ENCODE measurements at regions not wholly inside any gene's neighbourhood (a gene's known extent, or its start where the extent isn't known, plus 50 kb on each side); places are given as distances from the start of the nearest gene placed in this dataset.

DNA sequence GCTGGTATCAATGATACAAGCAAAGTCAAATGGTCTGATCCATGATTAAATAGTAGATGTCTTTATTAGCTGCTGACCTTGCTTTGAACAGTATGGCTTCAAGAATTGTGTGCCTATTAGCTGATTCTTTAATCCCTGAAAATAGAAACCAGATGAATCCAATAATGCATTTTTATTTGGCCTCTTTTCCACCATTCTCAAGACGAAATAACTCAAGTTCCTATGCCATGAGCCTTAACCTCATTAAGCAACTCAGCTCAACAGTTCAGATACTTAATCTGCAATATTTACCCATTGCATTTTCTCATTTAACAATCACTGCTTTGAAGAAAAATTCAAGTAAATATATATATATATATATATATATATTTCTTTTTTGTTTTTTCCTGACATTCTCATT lies 588.6 kb upstream of the MEF2C start:
- TF ChIP-seq POLR2A (IDR thresholded peaks at IDR 0.05) (no peak), CTCF (IDR thresholded peaks at IDR 0.05) (no peak), EP300 (IDR thresholded peaks at IDR 0.05) (no peak), POLR2AphosphoS5 (IDR thresholded peaks at IDR 0.05) (no peak)
- DNase-seq (ENCODE audit: low spot score in 2 of 2) = no peak

GRCh38 chr5:89471115-89471514 lies 588.1 kb upstream of the MEF2C start:
- Histone ChIP-seq H3K4me1 (no peaks in the 10 kb centered on the region), H3K36me3 (no peaks in the 10 kb centered on the region), H3K27me3 (no peaks in the 10 kb centered on the region), H3K9me3 (no peaks in the 10 kb centered on the region), H3K27ac (no peak overlapping the region), H3K4me3 (no peak overlapping the region)
- DNase-seq (ENCODE audit: low spot score in 2 of 2) = no peak
- TF ChIP-seq POLR2AphosphoS5 (IDR thresholded peaks at IDR 0.05) (no peak), POLR2A (IDR thresholded peaks at IDR 0.05) (no peak), EP300 (IDR thresholded peaks at IDR 0.05) (no peak), CTCF (IDR thresholded peaks at IDR 0.05) (no peak)

More for the DNA sequence above, 588.6 kb upstream of the MEF2C start:
- no peak overlapping the region for H3K27ac ChIP-seq
- no peaks in the 10 kb centered on the region for H3K4me1 ChIP-seq
- H3K27me3 ChIP-seq = no peaks in the 10 kb centered on the region
- H3K9me3 ChIP-seq = no peaks in the 10 kb centered on the region
- WGBS = 75% methylated on average over 1 of the region's 1 CpG
- no peak overlapping the region for H3K4me3 ChIP-seq
- H3K36me3 ChIP-seq = no peaks in the 10 kb centered on the region

DNA sequence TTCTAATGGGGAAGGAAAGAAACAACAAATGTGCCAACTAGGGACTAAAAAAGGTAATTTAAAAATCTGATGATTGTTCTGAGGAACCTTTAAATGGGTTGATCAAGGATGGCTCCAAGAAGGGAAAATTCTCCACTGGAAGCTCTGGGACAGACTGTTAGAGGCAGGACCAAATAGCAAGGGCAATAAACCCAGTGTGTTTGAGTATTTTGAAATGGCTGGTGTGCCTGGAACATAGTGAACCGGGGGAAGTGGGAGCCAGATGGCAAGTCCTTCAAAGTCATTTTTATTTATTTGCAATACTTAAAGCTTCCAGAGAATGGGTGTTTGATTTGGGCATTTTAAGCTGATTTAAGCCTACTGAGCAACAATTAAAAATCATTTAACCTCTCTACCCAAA lies 587.7 kb upstream of the MEF2C start:
- no peak for DNase-seq (ENCODE audit: low spot score in 2 of 2)
- Histone ChIP-seq H3K4me3 (no peak overlapping the region), H3K27me3 (no peaks in the 10 kb centered on the region), H3K9me3 (no peaks in the 10 kb centered on the region), H3K36me3 (no peaks in the 10 kb centered on the region), H3K4me1 (no peaks in the 10 kb centered on the region), H3K27ac (no peak overlapping the region)
- 74% methylated on average over 1 of the region's 1 CpG for WGBS
- TF ChIP-seq EP300 (IDR thresholded peaks at IDR 0.05) = no peak
- TF ChIP-seq CTCF (IDR thresholded peaks at IDR 0.05) = no peak
- TF ChIP-seq POLR2A (IDR thresholded peaks at IDR 0.05) = no peak
- no peak for TF ChIP-seq POLR2AphosphoS5 (IDR thresholded peaks at IDR 0.05)

- TF ChIP-seq POLR2A (IDR thresholded peaks at IDR 0.05) (no peak), EP300 (IDR thresholded peaks at IDR 0.05) (no peak), POLR2AphosphoS5 (IDR thresholded peaks at IDR 0.05) (no peak), CTCF (IDR thresholded peaks at IDR 0.05) (no peak)
- H3K27ac ChIP-seq = peak overlapping the region; percentile 18
These were observed 575.3 kb upstream of the MEF2C start for GRCh38 chr5:89458332-89458656.

GRCh38 chr5:89457411-89458331 lies 574.7 kb upstream of the MEF2C start:
- Histone ChIP-seq H3K4me1 (peaks cover 17% of the 10 kb centered on the region), H3K36me3 (no peaks in the 10 kb centered on the region), H3K27ac (peak overlapping the region; percentile 73), H3K9me3 (no peaks in the 10 kb centered on the region), H3K27me3 (no peaks in the 10 kb centered on the region), H3K4me3 (no peak overlapping the region)
- no peak for TF ChIP-seq EP300 (IDR thresholded peaks at IDR 0.05)
- TF ChIP-seq POLR2A (IDR thresholded peaks at IDR 0.05) = no peak
- peak in 1 of 3 donors; percentile 9 for TF ChIP-seq POLR2AphosphoS5 (IDR thresholded peaks at IDR 0.05)
- TF ChIP-seq CTCF (IDR thresholded peaks at IDR 0.05) = no peak
- WGBS = 27% methylated on average over 6 of the region's 6 CpGs
- DNase-seq (ENCODE audit: low spot score in 2 of 2) = peak in 1 of 2 donors; percentile 64

More at GRCh38 chr5:89458332-89458656, 575.3 kb upstream of the MEF2C start:
- Histone ChIP-seq H3K9me3 (no peaks in the 10 kb centered on the region), H3K36me3 (no peaks in the 10 kb centered on the region), H3K4me3 (no peak overlapping the region), H3K27me3 (no peaks in the 10 kb centered on the region), H3K4me1 (peaks cover 17% of the 10 kb centered on the region)
- no peak for DNase-seq (ENCODE audit: low spot score in 2 of 2)
- 35% methylated on average over 1 of the region's 1 CpG for WGBS
